HepG2 (cell line): ENCODE measurements at regions not wholly inside any gene's neighbourhood (a gene's known extent, or its start where the extent isn't known, plus 50 kb on each side); places are given as distances from the start of the nearest gene placed in this dataset.

Experiments used
- ATAC-seq: fragments of 200-7000 bp; cut with Tn5 transposase; 3 replicates; pipeline ENCODE4 v1.9.1; 2020; ENCODE audit warnings: mild to moderate bottlenecking, moderate library complexity
- BruUV-seq: library from RNA; stranded (reverse); fragments of 400-500 nt; replicated peaks from 2 replicates; lab custom pipeline; 2021; lab: Mats Ljungman, UMichigan
- CTCF ChIA-PET: fragments of 300-600 bp; formaldehyde crosslinking; extraction: SDS; loops from one replicate; lab custom pipeline; 2021; ENCODE audit warnings: low total read pairs, inconsistent platforms, low intra/inter-chr PET ratio; lab: Yijun Ruan, JAX
- POLR2A ChIA-PET: fragments of 350-600 bp; sonication (Branson Sonifier 250); formaldehyde crosslinking; loops from one replicate; lab custom pipeline; 2020; ENCODE audit warnings: antibody characterized with exemption, inconsistent platforms; lab: Yijun Ruan, JAX
- DNase-seq: peaks from one replicate; pipeline ENCODE4 v3.0.0-alpha.2; 2015; ENCODE audit warnings: low spot score
- FAIRE-seq: peaks from 3 replicates; lab custom pipeline; 2011; peaks lifted over from hg19 to GRCh38; lab: Jason Lieb, UNC
- H2AFZ ChIP-seq: one replicate; pipeline ENCODE4 v1.6.1; 2011; ENCODE audit warnings: low read length, inconsistent platforms
- H3K27ac ChIP-seq: fragments of 300-600 bp; 3 replicates; pipeline ENCODE4 v1.8.0; 2011; ENCODE audit warnings: mixed run types, mild to moderate bottlenecking, mixed read lengths, low read length, inconsistent platforms; ENCODE audit not compliant: insufficient read depth; ENCODE audit errors: extremely low read length
- H3K27me3 ChIP-seq, 2 experiments: fragments of 200-600 bp in 1 of 2; 2 replicates in 1 of 2; 3 replicates in 1 of 2; pipeline versions ENCODE4 v1.6.0 to v1.8.0; 2011; ENCODE audit warnings: low read length in 2 of 2, mild to moderate bottlenecking in 2 of 2, moderate library complexity in 2 of 2, inconsistent platforms in 1 of 2; ENCODE audit not compliant: insufficient read depth in 2 of 2, control insufficient read depth in 1 of 2
- H3K36me3 ChIP-seq, 2 experiments: fragments of 200-600 bp in 1 of 2; replicated peaks in 1 of 2; 2 replicates in 1 of 2; 3 replicates in 1 of 2; pipeline versions ENCODE4 v1.5.1 to v1.8.0; 2011; ENCODE audit warnings: low read length in 2 of 2, inconsistent platforms in 1 of 2; ENCODE audit not compliant: insufficient read depth in 2 of 2, control insufficient read depth in 1 of 2
- H3K4me1 ChIP-seq: 2 replicates; pipeline ENCODE4 v1.5.1; 2012; ENCODE audit warnings: low read length, inconsistent platforms; ENCODE audit not compliant: insufficient read depth
- H3K4me2 ChIP-seq: 2 replicates; pipeline ENCODE4 v1.6.0; 2011; ENCODE audit warnings: low read depth, low read length, inconsistent platforms
- H3K4me3 ChIP-seq, 3 experiments: fragments of 200-600 bp in 1 of 3; sonication (generic), shearing (Covaris generic) in 1 of 3; replicated peaks in 1 of 3; 2 replicates each; pipeline ENCODE4 v1.5.1; 2011 to 2016; ENCODE audit warnings: low read length in 3 of 3, inconsistent platforms in 2 of 3, low read depth in 2 of 3, mild to moderate bottlenecking in 2 of 3, control low read depth in 1 of 3, mixed read lengths in 1 of 3; ENCODE audit not compliant: insufficient read depth in 1 of 3
- H3K79me2 ChIP-seq: one replicate; pipeline ENCODE4 v1.6.1; 2011; ENCODE audit warnings: low read length, inconsistent platforms; ENCODE audit not compliant: insufficient read depth
- H3K9ac ChIP-seq: 2 replicates; pipeline ENCODE4 v1.6.0; 2011; ENCODE audit warnings: mild to moderate bottlenecking, low read depth, low read length, inconsistent platforms; ENCODE audit not compliant: insufficient read depth
- H3K9me3 ChIP-seq: 2 replicates; pipeline ENCODE4 v1.5.1; 2012; ENCODE audit warnings: mild to moderate bottlenecking, low read length
- H4K20me1 ChIP-seq: 2 replicates; pipeline ENCODE4 v1.6.0; 2011; ENCODE audit warnings: inconsistent platforms, mild to moderate bottlenecking, low read length, moderate library complexity; ENCODE audit not compliant: insufficient read depth
- HNF4A ChIP-seq: sonication (generic); formaldehyde crosslinking; IDR thresholded peaks from 2 replicates; pipeline ENCODE4 v1.4.0; 2020; ENCODE audit warnings: missing genetic modification reagents
- HNF4G ChIP-seq, 2 experiments: sonication (generic) in 1 of 2; formaldehyde crosslinking in 1 of 2; IDR thresholded peaks; 2 replicates each; pipeline versions ENCODE4 v1.4.0 to v1.6.1; 2011 to 2020; ENCODE audit warnings: borderline replicate concordance in 2 of 2, low read depth in 2 of 2, mild to moderate bottlenecking in 2 of 2, low read length in 1 of 2, missing genetic modification reagents in 1 of 2, moderate library complexity in 1 of 2
- MEIS2 ChIP-seq: sonication (generic); formaldehyde crosslinking; IDR thresholded peaks from 2 replicates; pipeline ENCODE4 v1.9.0; 2021; ENCODE audit warnings: mild to moderate bottlenecking, missing genetic modification reagents
- RARA ChIP-seq: IDR thresholded peaks from 2 replicates; pipeline ENCODE4 v1.6.1; 2016; ENCODE audit warnings: missing genetic modification reagents, missing compliant biosample characterization
- SETDB1 ChIP-seq: sonication (generic); formaldehyde crosslinking; IDR thresholded peaks from 2 replicates; pipeline ENCODE4 v1.5.1; 2020; ENCODE audit warnings: missing genetic modification reagents, mild to moderate bottlenecking, borderline replicate concordance
- ZFX ChIP-seq: sonication (generic); formaldehyde crosslinking; IDR thresholded peaks from 2 replicates; pipeline ENCODE4 v1.4.0; 2020; ENCODE audit warnings: mild to moderate bottlenecking, low read depth, missing genetic modification reagents, moderate library complexity
- ZNF121 ChIP-seq: sonication (generic); formaldehyde crosslinking; IDR thresholded peaks from 2 replicates; pipeline ENCODE4 v1.5.0; 2020; ENCODE audit warnings: mild to moderate bottlenecking, missing genetic modification reagents
- ZNF816 ChIP-seq: sonication (generic); formaldehyde crosslinking; IDR thresholded peaks from 2 replicates; pipeline ENCODE4 v1.8.0; 2022; ENCODE audit warnings: missing genetic modification reagents, mild to moderate bottlenecking, borderline replicate concordance
- WGBS: methylation state at CpG from one replicate; pipeline ENCODE4 v1.1.6; 2017; ENCODE audit warnings: low lambda C conversion rate; 5-methylcytosine and 5-hydroxymethylcytosine counted together
- in situ Hi-C: cut with HindIII; loops from 2 replicates; pipeline ENCODE4 v1.10.0; 2017; ENCODE audit warnings: low pct_unique_long_range_greater_than_20kb; ENCODE audit not compliant: extremely low pct_ligation_motif_present
- intact Hi-C: fragments of 100-400 bp; cut with micrococcal nuclease; formaldehyde crosslinking; loops from one replicate; pipeline ENCODE4 v1.10.0; 2022; ENCODE audit not compliant: unreplicated experiment
- TF ChIP-seq, protein P1 (sequence below): sonication (generic); formaldehyde crosslinking; IDR thresholded peaks from 2 replicates; pipeline ENCODE4 v1.4.0; 2020; ENCODE audit warnings: missing genetic modification reagents

DNA sequence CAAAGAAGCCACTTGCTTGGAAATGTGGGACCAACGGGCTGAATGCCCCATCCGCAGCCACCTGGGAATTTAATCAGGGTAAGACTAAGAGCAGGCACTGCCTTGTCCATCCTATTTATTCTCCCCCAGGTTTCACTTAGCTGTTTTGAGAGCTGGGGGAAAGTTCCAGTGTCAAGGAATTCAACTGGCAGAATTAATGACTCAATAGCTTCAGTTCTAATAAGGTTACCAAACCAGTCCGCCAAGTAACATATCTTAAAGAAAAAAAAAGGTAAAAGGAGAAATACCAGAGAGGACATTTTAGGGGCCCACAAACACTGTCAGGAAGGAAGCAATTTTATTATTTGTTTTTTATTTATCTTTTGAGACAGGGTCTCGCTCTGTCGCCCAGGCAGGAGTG, 157.6 kb upstream of the SOD1 start:
- H3K4me1 ChIP-seq = peaks cover 13% of the 10 kb centered on the region
- H4K20me1 ChIP-seq = no peaks in the 10 kb centered on the region
- DNase-seq (no peak), FAIRE-seq (no peak), ATAC-seq (no peak)
- in situ Hi-C loops (no loop called here), intact Hi-C loops (loop anchor here (10.0 kb wide), 1 partner anchor 913 kb away; the partner anchor contains the start of gene EVA1C)
- CTCF ChIA-PET = no interaction called here
- H3K9ac ChIP-seq = no peak overlapping the region
- no peak overlapping the region for H2AFZ ChIP-seq
- POLR2A ChIA-PET = no interaction called here
- H3K36me3 ChIP-seq = no peaks in the 10 kb centered on the region
- TF ChIP-seq ZFX (CRISPR knock-in tag) = no peak
- no peak for TF ChIP-seq ZNF121 (CRISPR knock-in tag)
- no peak for TF ChIP-seq SETDB1 (CRISPR knock-in tag)
- TF ChIP-seq RARA (CRISPR knock-in tag) = no peak
- TF ChIP-seq ZNF816 (CRISPR knock-in tag) = no peak
- no peak for TF ChIP-seq MEIS2 (CRISPR knock-in tag)
- no peak overlapping the region for H3K4me3 ChIP-seq
- no peaks in the 10 kb centered on the region for H3K27me3 ChIP-seq
- BruUV-seq = no TSS peak
- no peak overlapping the region for H3K4me2 ChIP-seq
- H3K79me2 ChIP-seq = no peaks in the 10 kb centered on the region
- H3K9me3 ChIP-seq = no peaks in the 10 kb centered on the region
- 89% methylated on average over 5 of the region's 5 CpGs for WGBS
- H3K27ac ChIP-seq = no peak overlapping the region

DNA sequence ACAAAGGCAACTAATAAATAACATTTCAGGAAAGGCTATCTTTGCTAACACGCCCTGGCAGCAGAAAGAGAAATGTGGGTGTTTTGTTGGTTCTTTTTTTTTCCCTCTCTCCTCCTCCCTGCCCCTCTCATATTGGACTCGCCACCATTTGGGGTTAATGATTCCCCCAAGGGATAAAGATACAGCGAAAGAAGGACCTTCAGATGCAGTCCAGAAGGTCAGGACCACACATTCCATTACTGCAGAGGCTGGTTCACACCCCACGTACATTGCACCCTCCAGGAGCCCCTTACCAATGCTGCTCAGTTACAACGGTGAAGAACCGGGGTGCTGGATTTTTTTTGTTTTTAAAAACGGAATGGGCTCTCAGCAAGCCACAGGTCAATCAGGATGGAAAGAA, 156.9 kb upstream of the TIAM1 start:
- H3K27ac ChIP-seq = no peak overlapping the region
- intact Hi-C loops = loop anchor here (10.0 kb wide), 1 partner anchor 914 kb away; the partner anchor contains the start of gene EVA1C
- peaks cover 13% of the 10 kb centered on the region for H3K4me1 ChIP-seq
- no peak overlapping the region for H2AFZ ChIP-seq
- H4K20me1 ChIP-seq = no peaks in the 10 kb centered on the region
- ATAC-seq (peak; percentile 94), FAIRE-seq (no peak), DNase-seq (no peak)
- in situ Hi-C loops = no loop called here
- H3K79me2 ChIP-seq = no peaks in the 10 kb centered on the region
- H3K27me3 ChIP-seq = no peaks in the 10 kb centered on the region
- ChIA-PET CTCF (no interaction called here), POLR2A (no interaction called here)
- WGBS = 3% methylated on average over 7 of the region's 7 CpGs
- no peak overlapping the region for H3K9ac ChIP-seq
- H3K9me3 ChIP-seq = no peaks in the 10 kb centered on the region
- no peak overlapping the region for H3K4me2 ChIP-seq
- TF ChIP-seq HNF4G (IDR thresholded peaks at IDR 0.05; ENCODE audit: borderline replicate concordance, low read depth, low read length) = peak; percentile 7; the same call in 1 of the 2 replicates
- no peak for TF ChIP-seq HNF4G (CRISPR knock-in tag; IDR thresholded peaks at IDR 0.05; ENCODE audit: borderline replicate concordance, low read depth)
- peak; percentile 33; the same call in 1 of the 2 replicates for TF ChIP-seq HNF4A (CRISPR knock-in tag)
- TF ChIP-seq, protein P1, sequence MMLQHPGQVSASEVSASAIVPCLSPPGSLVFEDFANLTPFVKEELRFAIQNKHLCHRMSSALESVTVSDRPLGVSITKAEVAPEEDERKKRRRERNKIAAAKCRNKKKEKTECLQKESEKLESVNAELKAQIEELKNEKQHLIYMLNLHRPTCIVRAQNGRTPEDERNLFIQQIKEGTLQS (CRISPR knock-in tag) = no peak
- BruUV-seq = no TSS peak
- no peaks in the 10 kb centered on the region for H3K36me3 ChIP-seq
- H3K4me3 ChIP-seq = no peak overlapping the region
